ENCODE measurements at regions not wholly inside any gene's neighbourhood (a gene's known extent, or its start where the extent isn't known, plus 50 kb on each side); places are given as distances from the start of the nearest gene placed in this dataset.

- TF ChIP-seq, protein P1, sequence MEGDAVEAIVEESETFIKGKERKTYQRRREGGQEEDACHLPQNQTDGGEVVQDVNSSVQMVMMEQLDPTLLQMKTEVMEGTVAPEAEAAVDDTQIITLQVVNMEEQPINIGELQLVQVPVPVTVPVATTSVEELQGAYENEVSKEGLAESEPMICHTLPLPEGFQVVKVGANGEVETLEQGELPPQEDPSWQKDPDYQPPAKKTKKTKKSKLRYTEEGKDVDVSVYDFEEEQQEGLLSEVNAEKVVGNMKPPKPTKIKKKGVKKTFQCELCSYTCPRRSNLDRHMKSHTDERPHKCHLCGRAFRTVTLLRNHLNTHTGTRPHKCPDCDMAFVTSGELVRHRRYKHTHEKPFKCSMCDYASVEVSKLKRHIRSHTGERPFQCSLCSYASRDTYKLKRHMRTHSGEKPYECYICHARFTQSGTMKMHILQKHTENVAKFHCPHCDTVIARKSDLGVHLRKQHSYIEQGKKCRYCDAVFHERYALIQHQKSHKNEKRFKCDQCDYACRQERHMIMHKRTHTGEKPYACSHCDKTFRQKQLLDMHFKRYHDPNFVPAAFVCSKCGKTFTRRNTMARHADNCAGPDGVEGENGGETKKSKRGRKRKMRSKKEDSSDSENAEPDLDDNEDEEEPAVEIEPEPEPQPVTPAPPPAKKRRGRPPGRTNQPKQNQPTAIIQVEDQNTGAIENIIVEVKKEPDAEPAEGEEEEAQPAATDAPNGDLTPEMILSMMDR (IDR thresholded peaks at IDR 0.05): no peak
- no peak for TF ChIP-seq ZFX (IDR thresholded peaks at IDR 0.05; ENCODE audit: borderline replicate concordance)
Observed at GRCh38 chr5:91742550-91742949, 359.4 kb upstream of the ARRDC3 start.
